HG02870 (cell line): ENCODE measurements at regions not wholly inside any gene's neighbourhood (a gene's known extent, or its start where the extent isn't known, plus 50 kb on each side); places are given as distances from the start of the nearest gene placed in this dataset.
"Not testable (repeated sequence)": the region's sequence is repeated elsewhere in the genome, so short reads cannot be mapped to it uniquely, and the experiment has no call there.

Experiments used
- ATAC-seq: cut with Tn5 transposase; IDR thresholded peaks from one replicate; pipeline ENCODE4 v1.9.1; 2021; ENCODE audit warnings: mild to moderate bottlenecking, moderate library complexity; ENCODE audit not compliant: unreplicated experiment

GRCh38 chr2:62412347-62412742 lies 93.7 kb downstream of the TMEM17 start:
- no peak for ATAC-seq

GRCh38 chr2:62410926-62411456 lies 95.0 kb downstream of the TMEM17 start:
- ATAC-seq, result no peak

- ATAC-seq, result no peak
These were observed 96.0 kb downstream of the TMEM17 start for GRCh38 chr2:62410015-62410453.

GRCh38 chr2:62409442-62409841 lies 96.6 kb downstream of the TMEM17 start:
- no peak for ATAC-seq

DNA sequence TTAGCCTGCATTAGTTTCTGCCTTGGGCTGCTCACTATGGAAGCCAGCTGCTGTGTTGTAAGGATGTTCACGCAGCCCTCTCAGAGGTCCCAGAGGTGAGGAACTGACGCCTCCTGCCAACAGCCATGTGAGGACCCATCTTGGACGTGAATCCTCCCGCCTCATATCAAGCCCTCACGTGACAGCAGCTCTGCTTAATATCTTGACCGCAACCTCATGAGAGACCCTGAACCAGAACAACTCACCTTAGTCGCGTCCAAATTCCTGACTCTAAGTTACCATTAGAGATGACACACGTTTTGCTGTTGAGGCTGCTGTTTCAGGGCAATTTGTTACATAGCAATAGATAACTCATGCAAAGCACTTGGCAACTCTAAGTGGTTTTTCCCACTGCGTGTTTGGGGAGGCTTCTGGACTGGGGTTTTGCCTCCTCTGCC lies 97.7 kb downstream of the TMEM17 start:
- no peak for ATAC-seq

GRCh38 chr2:62407838-62408237 lies 98.2 kb downstream of the TMEM17 start:
- no peak for ATAC-seq

DNA sequence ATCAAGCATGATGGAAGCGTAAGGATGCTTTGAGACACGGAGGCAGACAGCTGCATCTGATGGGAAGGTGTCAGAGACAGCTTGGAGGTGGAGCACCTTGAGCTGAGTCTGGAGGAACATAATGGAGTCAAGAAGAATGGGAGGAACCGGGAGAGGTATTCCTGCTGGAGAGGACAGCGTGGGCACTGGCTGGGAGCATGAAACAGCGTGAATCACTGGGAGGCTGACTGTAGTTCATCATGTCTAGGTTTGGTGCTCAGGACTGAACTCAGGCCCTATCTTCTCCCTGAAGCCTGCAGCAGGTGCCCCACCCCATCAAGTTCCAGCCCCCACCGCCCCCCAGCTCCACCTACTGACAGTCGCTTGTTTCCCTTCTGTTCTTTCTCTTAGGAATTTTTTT lies 98.6 kb downstream of the TMEM17 start:
- ATAC-seq, result no peak

DNA sequence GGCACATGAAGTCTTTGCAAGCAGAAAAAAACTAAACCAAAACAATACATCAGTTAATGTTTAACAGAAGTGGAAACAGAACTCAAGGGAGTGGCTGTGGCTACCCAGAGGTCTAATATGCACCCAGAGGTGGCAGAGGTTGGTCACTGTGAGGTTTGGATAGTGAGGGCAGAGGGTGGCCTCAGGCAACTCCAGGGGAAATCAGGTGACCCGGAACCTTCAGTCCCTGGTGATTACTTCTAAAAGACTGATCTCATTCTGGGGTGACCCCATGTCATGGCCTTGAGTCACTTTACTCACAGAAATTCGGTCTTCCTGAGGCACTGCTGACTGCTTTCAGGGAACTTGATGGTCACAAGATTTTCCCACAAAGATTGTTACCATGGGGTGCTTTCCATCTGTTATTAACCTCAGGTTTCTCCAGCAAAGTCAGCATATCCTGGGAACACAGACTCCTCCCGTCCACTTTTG lies 99.4 kb downstream of the TMEM17 start:
- ATAC-seq, result no peak

GRCh38 chr2:62404913-62405312 lies 101.1 kb downstream of the TMEM17 start:
- no peak for ATAC-seq

- ATAC-seq, result no peak
These were observed 103.8 kb downstream of the TMEM17 start for GRCh38 chr2:62402156-62402555.

DNA sequence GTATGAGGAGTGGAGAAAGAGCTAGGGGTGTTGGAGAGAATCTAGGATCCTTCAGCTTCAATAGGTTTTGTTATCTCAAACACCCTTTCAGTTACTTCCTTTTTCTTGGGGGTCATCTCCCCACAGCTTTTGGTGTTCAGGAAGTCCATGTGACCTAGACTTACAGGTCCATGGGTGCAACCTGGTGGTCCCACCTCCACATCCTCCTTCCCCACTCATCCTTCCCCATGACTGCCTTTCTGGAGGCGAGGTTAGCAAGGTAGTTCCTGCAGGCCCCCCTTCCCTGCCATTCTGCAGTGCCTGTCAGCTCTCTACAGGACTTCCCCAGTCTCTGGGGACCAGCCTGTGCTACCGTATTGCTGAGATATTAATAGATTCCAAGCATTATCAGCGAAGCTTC lies 107.6 kb downstream of the TMEM17 start:
- no peak for ATAC-seq

DNA sequence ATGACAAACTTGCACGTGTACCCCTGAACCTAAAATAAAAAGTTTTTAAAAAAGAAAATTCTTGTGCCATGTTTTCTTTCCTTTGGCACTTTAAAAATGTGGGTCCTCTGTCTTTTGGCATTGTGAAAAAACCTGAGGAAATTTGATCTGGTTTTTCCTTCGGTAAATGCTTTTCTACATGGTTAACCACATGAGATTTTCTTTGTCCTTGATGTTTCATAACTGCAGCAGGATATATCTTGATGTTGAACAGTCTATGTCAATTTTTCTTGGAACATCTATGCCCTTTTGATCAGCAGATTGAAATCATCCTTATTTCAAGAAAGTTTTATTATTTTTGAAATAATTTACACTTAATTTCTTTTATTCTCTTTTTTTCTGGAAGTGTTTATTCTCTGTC lies 109.1 kb downstream of the TMEM17 start:
- ATAC-seq, result no peak

- ATAC-seq, result no peak
These were observed 112.7 kb downstream of the TMEM17 start for GRCh38 chr2:62393293-62393692.

- ATAC-seq, result no peak
These were observed 114.3 kb downstream of the TMEM17 start for GRCh38 chr2:62391696-62392095.

DNA sequence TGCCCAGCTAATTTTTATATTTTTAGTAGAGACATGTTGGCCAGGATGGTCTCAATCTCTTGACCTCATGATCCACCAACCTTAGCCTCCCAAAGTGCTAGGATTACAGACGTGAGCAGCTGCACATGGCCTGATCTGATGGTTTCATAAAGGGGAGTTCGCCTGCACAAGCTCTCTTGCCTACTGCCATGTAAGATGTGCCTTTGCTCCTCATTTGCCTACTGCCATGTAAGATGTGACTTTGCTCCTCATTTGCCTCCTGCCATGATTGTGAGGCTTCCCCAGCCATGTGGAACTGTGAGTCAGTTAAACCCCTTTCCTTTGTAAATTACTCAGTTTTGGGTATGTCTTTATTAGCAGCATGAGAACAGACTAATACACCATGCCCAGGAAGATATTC lies 119.6 kb downstream of the TMEM17 start:
- ATAC-seq, result not testable (repeated sequence)

DNA sequence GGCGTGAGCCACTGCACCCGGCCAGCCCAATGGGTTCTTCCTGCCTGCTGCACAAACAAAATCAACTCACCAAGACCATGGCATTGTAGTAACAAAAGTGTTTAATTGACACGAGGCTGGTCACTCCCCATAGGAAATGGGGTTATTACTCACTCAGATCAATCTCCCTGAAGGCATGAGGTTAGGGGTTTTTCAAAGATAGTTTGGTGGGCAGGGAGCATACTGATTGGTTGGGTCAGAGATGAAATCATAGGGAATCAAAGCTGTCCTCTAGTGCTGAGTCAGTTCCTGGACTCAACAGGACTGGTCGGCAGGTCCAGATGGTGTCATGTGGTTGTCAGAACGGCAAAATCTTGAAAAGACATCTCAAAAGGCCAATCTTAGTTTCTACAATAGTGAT lies 122.1 kb downstream of the TMEM17 start:
- no peak for ATAC-seq

GRCh38 chr2:62382757-62383156 lies 123.2 kb downstream of the TMEM17 start:
- ATAC-seq, result no peak

DNA sequence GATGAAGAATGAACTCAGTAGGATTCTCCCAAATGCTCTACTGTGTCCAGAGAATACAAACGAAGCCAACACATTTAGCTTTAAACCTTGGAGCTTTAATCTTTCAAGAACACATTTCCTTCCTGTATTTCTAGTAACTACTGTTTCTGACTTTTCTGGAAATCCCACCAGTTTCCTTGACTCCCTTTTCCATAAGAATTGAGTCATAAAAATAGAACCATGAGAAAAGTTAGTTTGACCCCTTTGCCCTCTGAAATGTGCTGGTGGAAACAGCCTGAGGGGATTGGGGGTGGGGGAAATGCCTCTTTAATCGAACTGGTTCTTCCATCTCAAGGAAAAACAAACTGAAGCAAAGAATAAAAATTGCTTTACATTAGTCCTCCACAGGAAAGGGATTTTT lies 123.9 kb downstream of the TMEM17 start:
- ATAC-seq, result no peak

- no peak for ATAC-seq
These were observed 124.3 kb downstream of the TMEM17 start for GRCh38 chr2:62381656-62382055.

- no peak for ATAC-seq
These were observed 126.4 kb downstream of the TMEM17 start for GRCh38 chr2:62379566-62379965.

DNA sequence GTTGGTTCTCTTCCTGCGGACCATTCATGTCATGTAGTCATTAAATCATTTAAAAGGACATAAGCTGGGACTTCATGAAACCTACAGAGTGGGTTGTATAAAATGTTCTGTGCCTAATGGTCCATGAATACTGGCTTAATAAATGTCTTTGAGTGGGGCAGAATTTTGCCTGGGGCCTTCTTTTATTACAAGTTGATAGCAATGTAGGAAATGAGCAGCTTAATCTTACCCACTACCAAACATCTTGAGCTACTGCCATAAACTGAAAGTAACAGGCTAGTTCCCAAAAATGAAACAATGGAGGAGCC lies 130.9 kb downstream of the TMEM17 start:
- no peak for ATAC-seq

- no peak for ATAC-seq
These were observed 131.5 kb downstream of the TMEM17 start for GRCh38 chr2:62374301-62375112.

GRCh38 chr2:62372824-62373223 lies 133.2 kb downstream of the TMEM17 start:
- no peak for ATAC-seq
